IgD-negative memory B cell (primary cell): ENCODE measurements at regions not wholly inside any gene's neighbourhood (a gene's known extent, or its start where the extent isn't known, plus 50 kb on each side); places are given as distances from the start of the nearest gene placed in this dataset.

Experiments used
- H3K27ac Mint-ChIP-seq, 3 donors: one replicate each; pipeline ENCODE4 v1.8.0; 2020 to 2022; ENCODE audit warnings: mild to moderate bottlenecking in 3 of 3, mixed read lengths in 3 of 3, moderate library complexity in 1 of 3
- H3K27me3 Mint-ChIP-seq: one replicate; pipeline ENCODE4 v1.8.0; 2021; ENCODE audit warnings: mixed read lengths
- H3K36me3 Mint-ChIP-seq: one replicate; pipeline ENCODE4 v1.8.0; 2020; ENCODE audit warnings: mild to moderate bottlenecking, mixed read lengths
- H3K4me1 Mint-ChIP-seq, 3 donors: one replicate each; pipeline ENCODE4 v1.8.0; 2020 to 2022; ENCODE audit warnings: mixed read lengths in 3 of 3, mild to moderate bottlenecking in 1 of 3
- H3K4me3 Mint-ChIP-seq, 4 donors: one replicate each; pipeline ENCODE4 v1.8.0; 2020 to 2022; ENCODE audit warnings: mild to moderate bottlenecking in 4 of 4, mixed read lengths in 4 of 4, moderate library complexity in 3 of 4
- H3K9me3 Mint-ChIP-seq, 3 donors: one replicate each; pipeline ENCODE4 v1.8.0; 2020 to 2021; ENCODE audit warnings: mixed read lengths in 3 of 3, mild to moderate bottlenecking in 1 of 3

DNA sequence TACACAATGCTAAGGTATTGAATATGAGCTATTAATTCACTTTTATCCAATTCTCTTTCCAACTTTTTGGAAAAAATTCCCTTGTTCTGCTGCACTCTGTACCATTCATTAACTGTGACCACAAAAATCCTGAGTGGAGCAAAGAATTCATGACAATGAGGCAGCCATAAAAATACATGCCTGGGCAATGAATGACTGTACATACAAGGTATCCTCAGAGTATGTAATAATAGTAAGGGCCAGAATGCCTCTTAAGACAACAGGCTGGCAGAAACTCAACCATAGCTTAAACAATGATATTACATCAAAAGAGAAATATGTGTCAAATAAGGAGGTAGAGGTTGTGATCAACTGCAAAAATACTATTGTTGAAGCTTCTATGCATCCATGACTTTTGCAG is 74.7 kb upstream of the CA10 start:
- Mint-ChIP-seq H3K27me3 (no peaks in the 10 kb centered on the region), H3K9me3 (peaks cover 2 to 4% (median 3%) of the 10 kb centered on the region in 3 donors), H3K4me3 (no peak overlapping the region), H3K27ac (no peak overlapping the region), H3K36me3 (no peaks in the 10 kb centered on the region), H3K4me1 (no peaks in the 10 kb centered on the region)

DNA sequence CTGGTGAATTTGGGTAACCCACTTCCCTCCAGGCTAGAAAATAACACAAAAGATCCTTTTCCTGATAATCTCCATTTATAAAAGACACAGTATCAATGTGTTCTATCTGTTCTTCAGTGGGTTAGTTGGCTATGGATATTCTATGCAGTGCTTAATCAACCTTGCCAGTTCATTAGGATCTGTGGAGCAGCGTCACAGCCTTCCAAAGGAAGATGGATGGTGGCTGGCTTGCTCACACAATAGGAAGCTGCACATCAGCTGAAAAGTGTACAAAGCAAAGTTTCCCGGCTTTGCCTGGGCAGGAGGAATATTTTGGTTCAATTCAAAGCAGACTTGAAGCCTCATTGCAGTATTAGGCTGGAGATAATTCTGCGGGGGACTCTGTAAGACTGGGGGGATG is 70.3 kb upstream of the CA10 start:
- Mint-ChIP-seq H3K27me3 (no peaks in the 10 kb centered on the region), H3K4me3 (no peak overlapping the region), H3K4me1 (no peaks in the 10 kb centered on the region), H3K27ac (no peak overlapping the region), H3K9me3 (peaks cover 2 to 4% (median 3%) of the 10 kb centered on the region in 3 donors), H3K36me3 (no peaks in the 10 kb centered on the region)

DNA sequence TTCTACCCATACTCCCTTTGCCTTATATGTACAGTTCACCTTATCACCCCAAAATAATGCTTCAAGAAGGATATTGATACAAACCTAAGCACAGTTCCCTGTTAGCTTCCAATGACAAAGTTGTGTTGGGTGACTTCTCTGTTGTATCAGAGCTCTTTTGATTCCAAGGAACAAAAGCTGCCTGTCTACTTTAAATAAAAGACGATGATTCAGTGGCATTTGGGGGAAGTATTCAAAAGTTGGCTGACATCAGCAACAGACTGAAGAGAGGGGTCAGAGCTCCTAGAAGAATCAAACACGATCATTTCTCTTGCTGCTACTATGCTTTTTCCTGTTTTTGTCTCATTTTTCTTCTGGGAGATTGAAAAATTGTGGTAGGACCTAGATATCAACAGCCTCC is 69.4 kb upstream of the CA10 start:
- H3K4me3 Mint-ChIP-seq = no peak overlapping the region
- H3K27ac Mint-ChIP-seq = no peak overlapping the region
- H3K27me3 Mint-ChIP-seq = no peaks in the 10 kb centered on the region
- H3K4me1 Mint-ChIP-seq = no peaks in the 10 kb centered on the region
- peaks cover 1 to 7% (median 3%) of the 10 kb centered on the region in 3 donors for H3K9me3 Mint-ChIP-seq
- no peaks in the 10 kb centered on the region for H3K36me3 Mint-ChIP-seq

DNA sequence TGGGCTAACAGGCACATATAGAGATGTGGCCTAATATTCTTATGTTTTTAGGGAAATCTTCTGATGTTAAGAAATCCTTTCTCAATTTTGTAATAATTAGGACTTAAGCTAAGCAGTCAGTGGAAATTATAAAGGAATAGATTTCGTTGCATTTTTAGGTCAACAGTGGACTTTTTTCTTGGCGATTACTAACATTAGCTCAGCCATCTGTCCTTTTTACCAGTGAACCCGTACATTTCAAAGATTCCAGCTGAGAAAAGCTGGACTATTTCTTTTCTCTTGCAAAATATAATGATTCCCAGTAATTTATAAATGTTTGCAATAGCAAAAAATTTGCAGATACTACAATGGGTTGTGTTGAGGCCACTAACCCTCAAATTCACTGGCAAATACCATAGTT is 54.9 kb upstream of the CA10 start:
- no peaks in the 10 kb centered on the region for H3K27me3 Mint-ChIP-seq
- peaks cover 0 to 7% (median 3%) of the 10 kb centered on the region in 3 donors for H3K9me3 Mint-ChIP-seq
- no peak overlapping the region for H3K27ac Mint-ChIP-seq
- H3K36me3 Mint-ChIP-seq = no peaks in the 10 kb centered on the region
- no peak overlapping the region for H3K4me3 Mint-ChIP-seq
- H3K4me1 Mint-ChIP-seq = no peaks in the 10 kb centered on the region

DNA sequence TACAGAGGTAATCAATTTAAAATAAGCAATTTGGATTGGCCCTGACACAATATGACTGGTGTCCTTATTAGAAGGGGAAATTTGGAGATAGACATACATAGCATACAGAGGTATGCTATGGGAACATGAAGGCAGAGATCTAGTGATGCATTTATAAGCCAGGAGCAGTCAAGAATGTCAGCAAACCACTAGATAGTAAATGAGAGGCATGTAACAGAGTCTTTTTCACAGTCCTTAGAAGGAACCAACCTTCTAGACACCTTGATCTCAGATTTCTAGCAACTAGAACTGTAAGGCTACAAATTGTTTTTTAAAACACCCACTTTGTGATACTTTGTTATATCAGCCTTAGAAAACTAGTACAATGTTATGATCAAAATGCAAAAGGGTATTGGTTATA is 54.3 kb upstream of the CA10 start:
- H3K9me3 Mint-ChIP-seq = peaks cover 0 to 7% (median 3%) of the 10 kb centered on the region in 3 donors
- no peak overlapping the region for H3K27ac Mint-ChIP-seq
- no peak overlapping the region for H3K4me3 Mint-ChIP-seq
- H3K4me1 Mint-ChIP-seq = no peaks in the 10 kb centered on the region
- no peaks in the 10 kb centered on the region for H3K27me3 Mint-ChIP-seq
- H3K36me3 Mint-ChIP-seq = no peaks in the 10 kb centered on the region

DNA sequence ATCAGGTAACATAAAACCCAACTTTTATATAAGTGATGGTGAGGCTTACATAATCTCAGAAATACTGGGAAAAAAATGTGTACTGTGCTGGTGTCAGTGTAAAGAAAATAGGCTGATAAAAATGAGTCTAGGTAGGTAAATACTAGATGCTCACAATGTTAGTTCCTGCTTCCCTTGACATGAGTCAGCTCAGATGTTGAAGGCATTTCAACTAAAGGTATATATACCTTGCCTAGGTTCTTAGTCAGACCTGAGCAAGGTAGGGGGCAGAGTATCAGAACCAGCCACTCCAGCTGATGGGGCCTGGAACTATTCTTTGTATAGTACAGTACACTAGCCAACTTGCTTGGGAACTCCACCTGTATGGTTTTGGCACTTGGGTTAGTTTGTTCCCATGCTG is 51.0 kb upstream of the CA10 start:
- no peak overlapping the region for H3K27ac Mint-ChIP-seq
- no peaks in the 10 kb centered on the region for H3K4me1 Mint-ChIP-seq
- H3K27me3 Mint-ChIP-seq = no peaks in the 10 kb centered on the region
- no peaks in the 10 kb centered on the region for H3K9me3 Mint-ChIP-seq
- no peaks in the 10 kb centered on the region for H3K36me3 Mint-ChIP-seq
- no peak overlapping the region for H3K4me3 Mint-ChIP-seq
